ENCODE measurements at regions not wholly inside any gene's neighbourhood (a gene's known extent, or its start where the extent isn't known, plus 50 kb on each side); places are given as distances from the start of the nearest gene placed in this dataset.

DNA sequence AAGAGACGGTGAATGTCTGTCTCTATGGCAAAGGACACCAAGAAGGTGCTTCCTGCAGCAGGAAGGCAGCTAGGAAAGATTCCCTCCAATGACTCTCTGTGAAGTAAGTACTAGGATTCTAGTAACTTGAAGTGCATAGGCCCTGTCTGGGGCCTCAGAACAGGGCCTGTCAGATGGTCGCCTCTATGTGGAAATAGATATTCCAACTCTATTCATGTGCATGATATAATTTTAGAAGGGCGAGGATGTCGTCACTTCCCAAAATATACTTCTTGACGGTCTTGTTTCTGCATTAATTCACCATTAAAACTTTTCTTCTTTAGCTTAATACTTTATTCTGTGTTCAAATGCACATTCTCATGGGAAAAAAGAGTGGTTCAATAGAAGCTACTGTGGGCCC is 167.0 kb downstream of the TLE3 start:
- DNase-seq, result no peak

DNA sequence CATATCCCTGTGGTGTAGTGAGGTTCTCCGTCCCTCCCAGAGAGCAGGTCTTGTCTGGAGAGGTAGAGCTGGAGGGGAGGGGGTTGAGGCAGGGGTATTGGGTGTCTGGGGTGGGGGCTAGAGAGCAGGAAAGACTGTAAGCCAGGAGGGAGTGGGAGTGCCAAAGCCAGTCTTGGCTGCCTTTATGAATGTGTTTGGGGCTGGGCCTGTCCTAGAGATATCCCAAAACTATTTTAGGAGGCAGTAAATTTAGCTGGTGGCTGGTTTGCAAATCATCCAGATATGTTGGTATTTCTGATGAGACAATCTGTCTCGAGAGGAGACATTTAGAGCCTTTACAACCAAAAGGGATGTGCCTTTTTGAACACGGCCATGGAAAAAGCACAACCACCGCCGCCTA is 166.6 kb downstream of the TLE3 start:
- DNase-seq, result no peak

DNA sequence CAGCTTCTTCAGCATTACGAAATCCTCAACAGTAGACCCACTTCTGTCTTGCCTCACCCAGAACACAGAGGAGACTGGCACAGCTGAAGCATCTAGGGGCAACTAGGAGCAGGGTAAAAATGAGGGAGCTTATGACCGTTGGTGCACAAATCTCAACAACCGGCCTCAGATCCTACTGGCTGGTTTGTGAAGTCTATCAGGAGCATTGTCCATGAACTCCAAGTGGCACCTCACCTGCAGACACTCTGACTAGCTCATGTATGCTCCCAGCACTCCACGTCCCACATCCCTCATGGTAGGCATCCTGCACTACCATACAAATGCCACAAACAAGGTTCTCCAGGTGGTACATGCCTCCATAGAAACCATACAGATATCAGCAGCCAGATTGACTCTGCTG is 163.1 kb downstream of the TLE3 start:
- DNase-seq, result no peak

DNA sequence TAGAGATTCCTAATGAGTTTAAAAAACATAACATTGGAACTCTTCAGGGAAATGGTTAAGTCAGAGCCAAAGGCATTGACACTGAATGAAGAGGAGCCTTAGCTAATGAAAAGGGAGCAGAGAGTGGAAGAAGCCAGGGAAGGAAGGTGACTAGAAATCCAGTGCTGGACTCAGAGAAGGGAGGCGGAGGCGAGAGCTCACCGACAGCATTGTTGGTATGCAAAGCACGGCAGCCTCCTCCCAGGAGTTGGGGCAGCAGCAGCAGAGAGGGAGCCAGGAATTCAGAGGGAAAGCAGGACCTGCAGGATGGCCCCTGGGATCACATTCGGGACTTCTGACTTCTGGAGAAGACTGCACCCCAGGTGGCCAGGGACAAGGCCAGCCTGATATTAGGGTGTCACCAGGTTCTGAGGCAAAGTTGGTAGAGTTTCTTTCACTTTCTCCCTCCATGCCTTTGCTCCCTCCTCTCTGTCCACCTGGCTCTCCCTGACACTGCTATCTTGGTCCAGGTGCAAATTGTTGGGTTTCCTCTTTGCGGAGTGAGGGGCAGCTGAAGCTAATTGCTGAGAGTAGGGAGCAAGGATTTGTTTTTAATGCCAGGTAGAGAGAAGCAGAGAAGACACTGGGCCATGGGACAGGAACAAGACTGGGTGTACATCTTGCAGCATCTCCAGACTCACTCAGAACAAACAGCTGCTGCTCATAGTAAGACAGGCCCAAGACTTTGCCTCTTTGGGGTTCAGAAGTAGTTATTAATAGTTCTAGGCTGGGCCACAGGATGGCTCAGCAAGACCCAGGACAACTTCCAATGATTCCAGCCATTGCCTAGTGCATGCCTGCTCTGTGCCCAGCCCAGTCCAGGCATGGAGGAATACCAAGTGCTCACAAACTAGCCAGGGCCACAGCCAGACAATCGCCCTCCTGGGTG is 157.9 kb downstream of the TLE3 start:
- no peak for DNase-seq

DNA sequence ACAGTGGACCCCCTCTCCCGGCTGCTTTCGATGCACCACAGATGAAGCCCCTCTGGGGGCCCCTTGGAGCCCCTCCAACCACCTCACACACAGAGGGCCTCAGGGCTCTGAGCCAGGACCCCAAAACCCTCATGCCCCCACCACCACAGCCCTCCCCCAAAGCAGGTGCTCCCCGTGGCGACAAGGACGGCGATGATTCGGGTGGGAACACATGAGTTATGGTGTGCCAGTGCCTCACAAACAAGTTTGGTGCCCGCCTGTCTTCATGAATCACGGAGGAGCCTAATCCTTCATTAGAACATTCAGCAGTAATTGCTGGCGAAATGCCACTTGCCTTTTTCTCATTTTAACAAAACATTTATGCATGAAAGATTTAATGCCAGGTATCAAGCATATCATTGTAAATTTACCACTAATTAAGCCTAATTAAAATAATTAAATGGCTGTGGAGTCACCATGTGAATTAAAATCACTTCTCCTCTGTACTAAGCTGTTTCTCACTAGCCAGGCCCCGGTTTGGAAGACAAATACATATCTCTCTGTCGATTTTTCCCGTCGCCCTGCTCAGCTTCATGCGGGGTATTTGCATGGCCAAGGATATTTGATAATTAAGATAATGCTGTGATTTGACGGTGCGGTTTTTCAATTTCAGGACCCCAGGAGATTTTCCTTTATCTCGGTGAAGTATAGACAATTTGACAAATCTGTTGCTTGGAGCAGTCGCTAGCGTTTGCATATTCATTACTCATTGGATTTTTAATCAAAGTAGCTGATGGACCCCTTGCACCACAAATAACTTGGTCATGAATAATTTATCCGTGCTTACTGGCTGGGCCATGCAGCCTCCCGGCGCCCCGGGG is 157.0 kb downstream of the TLE3 start:
- DNase-seq, result no peak

DNA sequence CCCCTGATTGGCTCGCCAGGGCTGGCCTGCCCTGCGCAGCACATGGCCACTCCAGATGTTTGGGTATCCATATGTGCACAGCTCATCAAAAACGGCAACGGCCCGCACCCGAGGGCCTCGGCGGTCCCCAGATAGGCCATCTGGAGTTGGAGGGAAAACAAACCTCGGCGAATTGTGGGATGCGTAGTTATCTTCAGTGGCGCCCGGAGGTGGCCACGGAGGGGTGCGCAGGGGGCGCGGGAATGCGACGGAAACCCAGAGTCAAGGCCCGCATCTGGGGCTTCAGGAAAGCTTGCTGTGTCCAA is 156.5 kb downstream of the TLE3 start:
- DNase-seq, result no peak

DNA sequence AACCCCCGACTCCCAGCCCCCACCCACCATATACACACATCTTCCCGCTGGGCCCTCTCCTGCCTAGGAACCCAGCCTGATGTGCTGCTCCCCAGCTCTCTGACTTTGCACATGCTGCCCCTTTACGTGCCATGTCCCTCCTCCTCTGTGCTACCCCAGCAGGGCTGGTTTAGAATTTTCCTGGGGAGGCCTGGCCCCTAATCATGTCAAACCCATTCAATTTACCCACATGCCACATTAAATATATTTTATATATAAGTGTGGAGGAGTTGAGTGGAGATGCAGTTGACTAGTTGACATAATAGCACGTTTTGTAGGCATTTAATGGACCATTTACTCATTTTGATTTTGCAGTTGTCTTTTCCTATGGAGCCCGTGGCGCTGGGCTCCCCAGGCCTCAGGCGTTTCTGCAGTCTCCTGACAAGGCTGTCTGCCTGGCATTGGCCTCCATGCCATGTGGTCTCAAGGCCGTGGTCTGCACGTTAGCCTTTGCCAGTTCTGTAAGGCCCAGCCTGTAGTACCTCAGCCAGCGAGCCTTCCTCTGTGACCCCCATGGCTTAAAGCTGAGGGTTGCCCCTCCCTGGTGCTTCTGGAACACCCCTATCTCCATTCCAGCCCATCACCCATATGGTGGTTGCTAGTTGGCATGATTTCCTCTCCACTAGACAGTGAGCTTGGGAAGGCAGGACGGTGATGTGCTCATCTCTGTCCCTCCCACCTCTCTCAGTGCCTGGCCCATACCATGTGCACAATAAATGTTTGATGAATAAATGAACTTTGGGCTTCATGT is 155.8 kb downstream of the TLE3 start:
- no peak for DNase-seq

DNA sequence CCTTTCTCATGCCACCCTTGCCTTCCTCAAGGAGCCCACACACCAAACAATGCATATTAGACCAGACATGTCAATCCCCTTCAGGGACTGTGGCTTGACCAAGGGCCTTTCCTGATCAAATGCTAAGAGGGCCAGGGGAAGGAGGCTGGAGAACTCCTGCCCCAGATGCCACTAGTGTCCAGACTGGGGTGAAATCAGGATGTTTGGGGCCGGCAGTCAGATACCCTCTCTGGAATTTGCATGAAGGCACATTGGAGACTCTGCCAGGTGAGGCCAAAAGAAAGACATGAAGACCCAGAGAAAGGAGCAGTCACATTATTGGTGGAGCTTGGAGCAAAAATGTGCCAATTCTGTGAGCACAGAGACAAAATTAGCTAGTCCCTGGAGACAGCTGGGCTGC is 154.1 kb downstream of the TLE3 start:
- DNase-seq, result no peak

DNA sequence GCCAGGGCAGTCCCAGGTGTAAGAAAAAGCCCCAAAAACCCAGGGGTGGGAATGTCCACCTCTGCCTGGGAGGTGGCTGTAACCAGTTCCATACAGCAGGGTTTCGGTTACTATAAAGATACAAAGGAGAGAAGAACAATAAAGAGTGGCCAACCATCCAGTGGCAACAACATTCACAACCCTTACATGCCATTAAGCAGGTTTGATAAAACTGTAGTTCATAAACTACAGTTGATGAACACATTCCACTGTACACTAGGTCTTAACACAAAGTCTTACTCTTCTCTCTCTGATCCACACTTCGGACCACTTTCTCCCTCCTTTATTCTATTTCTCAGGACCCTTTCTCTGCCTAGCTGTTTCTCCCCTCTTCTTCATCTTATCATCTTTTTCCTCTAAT is 152.0 kb downstream of the TLE3 start:
- DNase-seq, result no peak

DNA sequence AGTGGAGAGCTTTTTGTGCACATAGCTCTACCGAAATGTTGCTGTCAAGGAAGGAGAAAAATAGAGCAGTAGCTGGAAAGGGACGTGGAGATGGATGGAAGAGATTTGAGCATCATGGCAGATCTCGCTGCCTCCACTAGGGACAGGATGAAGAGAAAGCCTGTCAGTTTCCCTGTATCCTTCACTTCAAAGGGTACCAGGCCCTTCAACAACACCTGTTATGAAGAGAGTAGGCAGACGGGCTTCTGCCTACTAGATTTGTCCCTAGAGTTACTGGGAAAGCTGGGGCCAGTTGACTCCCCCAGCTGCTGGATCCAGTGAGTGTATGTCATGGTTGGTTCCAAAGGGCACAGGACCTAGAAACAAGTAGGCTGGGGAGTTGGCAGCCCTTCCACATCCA is 150.8 kb downstream of the TLE3 start:
- DNase-seq, result no peak

DNA sequence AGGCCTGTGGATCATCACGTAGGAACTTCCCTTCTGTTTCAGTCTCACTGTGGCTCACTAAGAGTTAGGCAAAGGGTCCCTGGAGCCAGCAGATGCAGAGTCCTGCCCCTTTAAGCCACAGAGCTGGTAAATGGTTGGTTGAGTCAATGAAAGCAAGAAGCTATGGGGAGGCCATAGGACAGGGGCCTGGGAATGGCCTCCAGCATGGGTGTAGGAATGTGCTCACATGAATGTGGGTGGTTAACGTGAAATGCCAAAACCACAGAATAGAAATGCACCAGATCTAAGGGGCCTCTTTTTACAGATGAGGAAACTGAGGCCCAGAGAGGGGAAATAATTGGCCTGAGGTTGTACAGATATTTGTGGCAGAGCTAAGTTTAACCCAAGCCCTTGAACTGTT is 150.3 kb downstream of the TLE3 start:
- no peak for DNase-seq

DNA sequence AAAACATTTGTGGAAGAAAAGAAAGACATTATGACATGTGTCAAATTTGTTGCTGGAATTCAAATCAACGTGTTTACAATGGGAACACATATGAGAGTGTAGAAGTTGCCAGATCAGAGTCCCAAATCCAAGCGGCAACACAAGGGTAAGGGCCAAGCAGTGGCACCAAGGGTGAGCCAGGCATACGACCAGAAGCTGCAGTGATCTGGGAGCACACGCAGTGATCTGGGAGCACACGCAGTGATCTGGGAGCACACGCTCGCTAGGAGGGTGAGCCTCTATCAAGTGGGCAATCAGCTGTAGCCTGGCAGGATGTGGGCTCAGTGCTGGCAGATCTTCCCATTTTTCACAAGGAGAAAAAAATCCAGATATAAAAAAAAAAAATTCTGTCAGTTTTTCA is 148.2 kb downstream of the TLE3 start:
- DNase-seq, result no peak

DNA sequence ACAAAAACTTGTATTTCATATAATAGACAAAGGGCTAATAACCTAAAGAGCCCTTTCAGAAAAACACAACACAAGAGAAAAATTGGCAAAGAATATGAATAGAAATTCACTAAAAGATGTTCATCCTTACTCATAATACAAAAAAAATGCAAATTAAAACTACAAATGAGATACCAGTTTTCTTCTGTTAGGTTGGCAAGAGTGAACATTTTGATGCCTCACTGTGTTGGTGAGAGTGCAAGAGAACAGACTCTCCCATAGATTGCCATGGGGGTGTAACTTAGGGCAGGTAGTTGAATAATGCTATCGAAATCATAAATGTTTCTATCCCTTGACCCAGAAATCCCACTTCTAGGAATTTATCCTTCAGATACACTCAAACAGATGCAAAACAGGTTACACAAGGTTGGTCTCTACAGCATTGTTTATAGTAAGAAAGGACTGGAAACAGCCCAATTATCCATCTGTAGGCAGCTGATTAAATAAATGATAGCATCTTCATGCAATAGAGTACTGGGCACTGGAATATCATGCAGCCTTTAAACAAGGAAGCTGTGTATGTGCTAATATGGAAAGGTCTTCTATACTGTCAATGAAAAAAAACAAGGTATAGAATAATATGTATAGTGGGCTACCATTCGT is 146.3 kb downstream of the TLE3 start:
- no peak for DNase-seq

DNA sequence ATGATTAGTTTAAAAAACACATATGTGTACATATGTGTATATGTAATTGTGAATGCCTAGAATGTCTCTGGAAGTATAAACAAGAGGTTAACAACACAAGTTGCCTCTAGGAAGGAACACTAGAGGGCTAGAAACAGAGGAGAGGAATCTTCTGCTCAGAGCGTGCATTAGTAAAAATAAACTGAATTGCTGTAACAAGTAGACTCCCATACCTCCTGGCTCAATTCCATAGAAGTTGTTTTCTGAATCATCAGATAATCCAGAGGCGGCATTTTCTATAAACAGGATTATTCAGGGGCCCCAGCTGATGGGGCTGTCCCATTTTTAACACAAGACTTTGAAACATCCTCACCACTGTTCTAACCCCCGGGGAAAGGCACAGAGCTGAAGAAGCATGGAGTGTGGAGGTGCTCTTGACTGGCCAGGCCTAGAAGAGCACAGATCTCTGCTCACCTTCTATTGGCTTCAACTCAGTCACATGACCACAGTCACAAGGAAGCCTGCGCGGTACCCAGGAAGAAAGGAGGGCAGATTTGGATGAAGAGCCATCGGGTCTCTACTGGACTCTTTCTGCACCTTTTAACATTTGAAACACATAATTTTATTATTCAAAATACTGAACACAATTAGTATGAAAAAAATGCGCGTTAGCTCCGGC is 145.7 kb downstream of the TLE3 start:
- DNase-seq, result no peak

DNA sequence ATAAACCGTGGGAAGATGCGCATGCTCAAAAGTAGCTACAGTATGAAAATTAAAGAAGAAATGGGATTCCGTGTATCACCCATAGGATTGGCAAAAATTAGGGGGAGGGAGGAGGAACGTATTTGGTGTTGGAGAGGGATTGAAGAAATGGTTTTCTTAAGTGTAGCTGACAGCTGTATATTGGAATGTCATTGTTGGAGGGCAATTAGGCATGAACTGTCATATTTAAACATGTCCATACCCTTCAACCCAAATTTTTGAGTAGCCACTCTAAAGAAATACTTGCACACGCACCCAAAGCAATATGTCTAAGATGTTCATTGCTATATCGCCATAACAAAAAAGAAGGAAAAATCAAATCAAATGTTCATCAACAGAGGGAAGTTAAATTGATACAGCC is 144.7 kb downstream of the TLE3 start:
- DNase-seq, result no peak

DNA sequence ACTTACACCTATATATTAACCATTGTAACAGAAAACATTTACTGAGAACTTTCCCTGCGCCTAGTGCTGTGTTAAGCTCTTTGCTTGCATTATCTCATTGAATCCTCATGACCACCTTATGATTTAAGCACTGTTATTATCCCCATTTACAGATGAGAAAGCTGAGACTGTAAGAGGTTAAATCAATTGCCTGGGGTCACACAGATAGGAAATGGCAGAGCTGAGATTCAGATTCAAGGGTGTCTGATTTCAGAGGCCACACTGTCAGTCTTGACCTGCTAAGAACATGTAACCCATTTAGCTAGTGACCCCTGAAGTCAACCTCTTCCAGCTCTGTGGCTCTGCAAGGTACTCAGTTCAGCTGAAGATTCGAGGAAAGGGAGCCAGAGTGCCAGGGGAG is 143.9 kb downstream of the TLE3 start:
- DNase-seq, result no peak

DNA sequence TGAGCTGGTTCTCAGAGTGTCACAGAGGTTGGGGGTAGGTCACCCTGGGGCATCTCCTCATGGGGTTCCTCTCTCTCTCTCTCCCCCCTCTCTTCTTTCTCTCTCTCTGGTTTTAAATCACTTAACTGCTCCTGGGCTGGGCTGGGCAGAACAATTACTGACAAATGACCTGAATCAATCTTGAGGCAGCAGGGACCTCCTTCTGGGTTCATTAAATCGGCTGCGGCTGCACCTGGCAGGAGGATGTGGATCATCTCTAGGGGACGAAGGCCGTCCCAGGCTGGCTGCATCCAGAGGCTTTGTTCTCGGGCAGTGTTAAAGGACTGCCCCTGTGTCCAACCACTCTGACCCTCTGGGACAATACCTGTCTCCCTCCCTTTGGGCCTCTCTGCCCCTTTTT is 143.1 kb downstream of the TLE3 start:
- DNase-seq, result no peak

DNA sequence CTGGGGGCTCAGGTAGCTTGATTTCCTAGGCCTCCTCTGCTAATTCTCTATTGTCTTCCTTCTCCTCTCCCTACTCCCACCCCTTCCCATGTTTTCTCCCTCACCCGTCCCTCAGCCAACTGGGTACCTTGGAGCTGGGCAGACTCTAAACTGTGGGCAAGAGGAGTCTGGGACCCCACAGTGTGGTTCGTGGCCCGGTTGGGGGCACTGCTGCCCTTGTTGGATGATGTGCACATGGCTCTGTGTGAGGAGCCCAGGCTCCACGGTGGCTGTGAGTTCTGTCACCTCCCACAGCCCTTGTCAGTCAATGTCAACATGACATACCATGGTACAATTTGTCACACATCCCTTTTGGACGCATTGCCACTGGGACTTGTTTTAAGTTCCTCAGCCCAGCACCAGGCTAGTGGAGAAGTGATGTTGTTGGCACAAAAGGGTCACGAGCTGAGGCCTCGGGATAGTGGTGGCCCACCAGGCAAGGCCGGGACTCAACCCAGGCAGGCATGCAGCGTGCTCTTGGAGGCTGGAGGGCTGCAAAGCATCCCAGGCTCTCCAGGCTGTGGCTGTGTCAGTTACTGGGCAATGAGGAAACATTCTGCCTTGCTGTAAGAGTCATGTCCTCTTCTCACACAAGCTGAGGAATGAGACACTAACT is 142.3 kb downstream of the TLE3 start:
- no peak for DNase-seq

DNA sequence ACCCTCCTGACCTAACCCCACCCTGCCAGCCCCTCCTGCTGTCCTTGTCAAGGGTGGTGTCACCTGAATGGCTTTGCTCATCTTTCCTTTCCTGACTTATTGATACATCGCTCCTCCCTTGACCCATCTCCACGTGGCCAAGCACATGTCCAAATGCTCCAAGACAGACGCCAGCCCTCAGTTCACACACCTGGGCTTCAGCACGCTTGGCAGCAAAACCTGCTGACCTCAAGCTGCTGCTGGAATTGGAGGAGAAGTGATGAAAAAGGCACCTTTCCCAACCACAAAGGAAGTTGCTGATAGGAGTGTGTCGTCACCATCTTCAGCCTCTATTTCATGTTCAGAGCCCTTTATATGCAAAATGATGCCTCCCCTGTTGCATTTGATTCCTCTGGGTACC is 141.3 kb downstream of the TLE3 start:
- no peak for DNase-seq

DNA sequence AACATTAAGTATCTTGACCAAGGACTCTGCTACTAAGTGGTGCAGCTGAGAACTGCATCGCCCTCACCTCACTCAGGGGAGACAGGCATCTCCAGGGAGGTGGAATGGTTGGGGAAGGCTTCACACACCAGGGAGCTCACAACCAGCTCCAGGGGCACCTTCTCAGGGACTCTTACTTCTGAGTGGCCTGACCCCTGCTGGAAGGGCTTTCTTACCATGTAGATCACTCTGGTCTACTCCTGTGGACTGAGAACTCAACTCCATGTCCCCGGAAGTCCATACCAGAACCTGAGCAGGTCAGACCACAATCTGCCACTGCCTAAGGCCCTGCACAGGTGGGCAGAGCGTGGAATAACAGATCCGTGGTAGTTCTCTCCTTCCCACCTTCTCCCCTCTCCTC is 140.5 kb downstream of the TLE3 start:
- DNase-seq, result no peak

DNA sequence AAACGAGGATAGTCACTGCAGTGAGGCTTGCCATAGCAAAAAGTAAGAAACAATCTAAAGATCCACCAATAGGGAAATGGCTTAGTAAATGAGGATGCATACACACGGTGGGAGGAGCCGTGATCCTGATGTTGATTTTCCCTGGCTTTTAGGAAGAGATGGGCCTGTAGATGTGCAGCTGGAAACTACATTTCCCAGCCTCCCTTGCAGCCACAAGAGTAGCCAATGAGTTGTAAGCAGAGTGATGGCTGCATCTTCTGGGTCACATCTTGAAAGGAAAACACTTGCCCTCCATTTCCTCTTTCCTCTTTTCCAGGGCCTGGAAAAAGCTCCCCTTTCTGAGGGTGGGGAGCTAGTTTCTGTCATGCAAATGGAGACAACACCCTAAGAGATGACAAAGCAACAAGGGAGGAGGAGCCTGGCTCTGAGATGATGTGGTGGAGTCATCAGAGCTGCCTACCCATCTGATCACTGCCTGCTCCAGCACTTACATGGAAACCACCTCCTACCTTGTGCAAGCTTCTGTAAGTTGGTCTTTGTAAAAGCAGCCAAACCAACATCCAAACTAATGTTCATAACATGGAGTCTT is 139.1 kb downstream of the TLE3 start:
- no peak for DNase-seq

DNA sequence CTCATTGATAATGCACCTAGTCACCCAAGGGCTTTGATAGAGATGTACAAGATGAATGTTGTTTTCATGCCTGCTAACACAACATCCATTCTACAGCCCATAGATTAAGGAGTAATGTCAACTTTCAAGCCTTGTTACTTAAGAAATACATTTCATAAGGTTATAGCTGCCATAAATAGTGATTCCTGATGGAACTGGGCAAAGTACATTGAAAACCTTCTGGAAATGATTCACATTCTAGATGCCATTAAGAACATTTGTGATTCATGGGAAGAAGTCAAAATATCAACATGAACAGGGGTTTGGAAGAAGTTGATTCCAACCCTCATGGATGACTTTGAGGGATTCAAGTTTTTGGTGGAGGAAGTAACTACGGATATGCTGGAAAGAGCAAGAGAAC is 135.2 kb downstream of the TLE3 start:
- no peak for DNase-seq
